Sigmoid colon (tissue), 4 donors: ENCODE measurements at regions not wholly inside any gene's neighbourhood (a gene's known extent, or its start where the extent isn't known, plus 50 kb on each side); places are given as distances from the start of the nearest gene placed in this dataset.

ENCODE experiments used
- CTCF ChIP-seq, 4 experiments: fragments of 450-650 bp in 3 of 4; fragments of 200-600 bp in 1 of 4; IDR thresholded peaks; one replicate each; pipeline ENCODE4 v1.5.1; 2016 to 2019; ENCODE audit warnings: antibody characterized with exemption in 4 of 4, mild to moderate bottlenecking in 3 of 4, moderate library complexity in 2 of 4
- POLR2A ChIP-seq, 2 donors: fragments of 450-650 bp; IDR thresholded peaks; one replicate each; pipeline ENCODE4 v1.6.1; 2016; ENCODE audit warnings: antibody characterized with exemption in 2 of 2, mild to moderate bottlenecking in 2 of 2, moderate library complexity in 2 of 2
- POLR2AphosphoS5 ChIP-seq, 4 donors: sonication (generic); formaldehyde crosslinking; IDR thresholded peaks; one replicate each; pipeline ENCODE4 v1.6.1; 2017; ENCODE audit warnings: antibody characterized with exemption in 4 of 4

DNA sequence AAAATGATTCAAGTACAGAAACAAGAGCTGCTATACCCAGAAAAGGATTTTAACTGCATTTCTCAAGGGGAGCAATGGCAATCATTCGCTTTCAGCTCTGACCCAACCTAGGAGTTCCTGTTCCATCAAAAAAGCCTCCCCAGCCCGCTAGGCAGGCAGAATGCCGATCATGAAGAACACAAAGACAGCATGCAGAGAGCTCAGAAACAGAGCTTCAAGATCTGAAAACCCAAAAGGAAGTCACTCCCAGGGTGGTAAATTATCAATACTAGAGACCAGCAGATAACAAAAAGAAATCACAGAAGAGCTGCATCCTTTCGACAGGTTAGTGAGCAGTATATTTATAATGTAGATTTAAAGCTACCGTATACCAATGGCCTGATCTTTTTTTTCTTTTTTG lies 84.8 kb upstream of the CRIM1 start:
- TF ChIP-seq CTCF (IDR thresholded peaks at IDR 0.05) (no peak), POLR2A (IDR thresholded peaks at IDR 0.05) (no peak), POLR2AphosphoS5 (IDR thresholded peaks at IDR 0.05) (no peak)
